Transverse colon (tissue), 4 donors: ENCODE measurements at regions not wholly inside any gene's neighbourhood (a gene's known extent, or its start where the extent isn't known, plus 50 kb on each side); places are given as distances from the start of the nearest gene placed in this dataset.
A peak's percentile ranks its signal among the peaks of the same experiment; 100 is the strongest.

ENCODE experiments used
- DNase-seq: peaks from one replicate; pipeline ENCODE4 v3.0.0-alpha.2; 2019
- H3K27ac ChIP-seq, 4 donors: fragments of 200-600 bp; sonication (generic); 2 replicates each; pipeline ENCODE4 v1.5.1; 2016 to 2018; ENCODE audit warnings: inconsistent platforms in 4 of 4
- H3K27me3 ChIP-seq: fragments of 200-600 bp; sonication (generic); 2 replicates; pipeline ENCODE4 v1.5.1; 2017; ENCODE audit warnings: inconsistent platforms
- H3K36me3 ChIP-seq, 4 donors: fragments of 200-600 bp; sonication (generic); 2 replicates each; pipeline ENCODE4 v1.5.1; 2017 to 2019; ENCODE audit warnings: inconsistent platforms in 4 of 4
- H3K4me1 ChIP-seq, 4 donors: fragments of 200-600 bp; sonication (generic); 2 replicates each; pipeline ENCODE4 v1.5.1; 2017 to 2020; ENCODE audit warnings: inconsistent platforms in 4 of 4
- H3K4me3 ChIP-seq, 4 donors: fragments of 200-600 bp; sonication (generic); 1 replicate in 1 of 4; 2 replicates in 3 of 4; pipeline versions ENCODE4 v1.5.1 to v1.6.1; 2017 to 2019; ENCODE audit warnings: inconsistent platforms in 4 of 4
- H3K9me3 ChIP-seq, 2 donors: fragments of 200-600 bp; sonication (generic); 2 replicates each; pipeline ENCODE4 v1.5.1; 2017 to 2019; ENCODE audit warnings: inconsistent platforms in 2 of 2
- CTCF ChIP-seq, 5 experiments: fragments of 200-600 bp in 3 of 5; fragments of 450-650 bp in 2 of 5; sonication (generic) in 3 of 5; IDR thresholded peaks; 1 replicate in 2 of 5; 2 replicates in 3 of 5; pipeline ENCODE4 v1.5.1; 2016 to 2017; ENCODE audit warnings: antibody characterized with exemption in 5 of 5, inconsistent platforms in 3 of 5, mild to moderate bottlenecking in 2 of 5, moderate library complexity in 1 of 5
- EP300 ChIP-seq: sonication (generic); formaldehyde crosslinking; IDR thresholded peaks from one replicate; pipeline ENCODE4 v1.6.1; 2017; ENCODE audit warnings: antibody characterized with exemption, low read depth
- POLR2A ChIP-seq: fragments of 450-650 bp; IDR thresholded peaks from one replicate; pipeline ENCODE4 v1.6.1; 2016; ENCODE audit warnings: antibody characterized with exemption, mild to moderate bottlenecking, moderate library complexity
- POLR2AphosphoS5 ChIP-seq, 3 donors: sonication (generic); formaldehyde crosslinking; IDR thresholded peaks; one replicate each; pipeline ENCODE4 v1.6.1; 2016; ENCODE audit warnings: antibody characterized with exemption in 3 of 3
- WGBS, 2 donors: methylation state at CpG; one replicate each; pipeline ENCODE4 v1.1.5; 2018; ENCODE audit warnings: low coverage in 1 of 2; 5-methylcytosine and 5-hydroxymethylcytosine counted together
- in situ Hi-C, 4 donors: fragments of 200-750 bp; cut with MboI; loops; one replicate each; pipeline versions ENCODE4 v1.15.0 to v1.15.1; 2017; ENCODE audit warnings: low sequenced_read_pairs in 3 of 4, low pct_ligation_motif_present in 1 of 4, low pct_unique_long_range_greater_than_20kb in 1 of 4
- intact Hi-C: fragments of 100-400 bp; cut with DNase I; formaldehyde crosslinking; loops from one replicate; pipeline ENCODE4 v1.15.1; 2023; ENCODE audit warnings: low total_unique reads

GRCh38 chr9:75229605-75230332 lies 141.5 kb downstream of the OSTF1 start:
- H3K4me3 ChIP-seq = no peak overlapping the region
- H3K27ac ChIP-seq = peak overlapping the region; percentile 66 to 85 (median 74)
- H3K27me3 ChIP-seq = no peaks in the 10 kb centered on the region
- 25 to 46% methylated on average over 4 to 5 of the region's 5 CpGs for WGBS, 2 donors
- intact Hi-C loops (no loop called here), in situ Hi-C loops (loop anchor here in 1 of 4 donors (5.0 kb wide), 1 partner anchor 47 kb away; no protein-coding TSS in a partner anchor)
- peaks cover 0 to 5% of the 10 kb centered on the region in 2 donors for H3K9me3 ChIP-seq
- peaks cover 9 to 45% (median 26%) of the 10 kb centered on the region in 4 donors for H3K4me1 ChIP-seq
- no peak for TF ChIP-seq POLR2A
- TF ChIP-seq POLR2AphosphoS5 (IDR thresholded peaks at IDR 0.05) = peak in 2 of 3 donors; percentile 40 to 63
- no peak for TF ChIP-seq CTCF (IDR thresholded peaks at IDR 0.05)
- TF ChIP-seq EP300 = no peak
- peak; percentile 77 for DNase-seq
- no peaks in the 10 kb centered on the region for H3K36me3 ChIP-seq

GRCh38 chr9:75230469-75230868 lies 142.2 kb downstream of the OSTF1 start:
- intact Hi-C loops = no loop called here
- Histone ChIP-seq H3K36me3 (no peaks in the 10 kb centered on the region), H3K4me3 (no peak overlapping the region), H3K4me1 (peaks cover 9 to 45% (median 26%) of the 10 kb centered on the region in 4 donors), H3K27me3 (no peaks in the 10 kb centered on the region), H3K27ac (peak overlapping the region; percentile 66 to 85 (median 74)), H3K9me3 (peaks cover 0 to 5% of the 10 kb centered on the region in 2 donors)
- in situ Hi-C loops = loop anchor here in 1 of 4 donors (5.0 kb wide), 1 partner anchor 48 kb away; no protein-coding TSS in a partner anchor
- TF ChIP-seq EP300 = no peak
- no peak for TF ChIP-seq CTCF (IDR thresholded peaks at IDR 0.05)
- TF ChIP-seq POLR2AphosphoS5 (IDR thresholded peaks at IDR 0.05) = no peak
- TF ChIP-seq POLR2A = no peak
- 39 to 48% methylated on average over 3 of the region's 3 CpGs for WGBS, 2 donors
- DNase-seq = no peak

GRCh38 chr9:75231167-75231566 lies 142.9 kb downstream of the OSTF1 start:
- in situ Hi-C loops = loop anchor here in 1 of 4 donors (5.0 kb wide), 1 partner anchor 49 kb away; no protein-coding TSS in a partner anchor
- H3K27me3 ChIP-seq = no peaks in the 10 kb centered on the region
- no peaks in the 10 kb centered on the region for H3K36me3 ChIP-seq
- H3K27ac ChIP-seq = peak overlapping the region; percentile 66 to 85 (median 74)
- intact Hi-C loops = no loop called here
- H3K9me3 ChIP-seq = peaks cover 0 to 3% of the 10 kb centered on the region in 2 donors
- peak; percentile 16 for DNase-seq
- H3K4me3 ChIP-seq = no peak overlapping the region
- peaks cover 9 to 45% (median 26%) of the 10 kb centered on the region in 4 donors for H3K4me1 ChIP-seq
- WGBS, 2 donors = 43 to 53% methylated on average over 2 of the region's 2 CpGs
- TF ChIP-seq POLR2A (no peak), POLR2AphosphoS5 (IDR thresholded peaks at IDR 0.05) (peak in 1 of 3 donors; percentile 27), CTCF (IDR thresholded peaks at IDR 0.05) (no peak), EP300 (no peak)

- no peak for TF ChIP-seq EP300
- TF ChIP-seq POLR2AphosphoS5 (IDR thresholded peaks at IDR 0.05) = no peak
- TF ChIP-seq POLR2A = no peak
- no peak for TF ChIP-seq CTCF (IDR thresholded peaks at IDR 0.05)
- DNase-seq = no peak
- Histone ChIP-seq H3K27me3 (no peaks in the 10 kb centered on the region), H3K4me3 (no peak overlapping the region), H3K36me3 (no peaks in the 10 kb centered on the region), H3K4me1 (peaks cover 9 to 44% (median 26%) of the 10 kb centered on the region in 4 donors), H3K9me3 (no peaks in the 10 kb centered on the region), H3K27ac (no peak overlapping the region)
- 91 to 93% methylated on average over 3 to 5 of the region's 5 CpGs for WGBS, 2 donors
- intact Hi-C loops = no loop called here
- in situ Hi-C loops = loop anchor here in 1 of 4 donors (5.0 kb wide), 1 partner anchor 51 kb away; no protein-coding TSS in a partner anchor
These were observed 144.7 kb downstream of the OSTF1 start for GRCh38 chr9:75233011-75233410.
